Transverse colon (tissue), 3 donors: ENCODE measurements at regions not wholly inside any gene's neighbourhood (a gene's known extent, or its start where the extent isn't known, plus 50 kb on each side); places are given as distances from the start of the nearest gene placed in this dataset.

Source experiments
- EP300 ChIP-seq: sonication (generic); formaldehyde crosslinking; IDR thresholded peaks from one replicate; pipeline ENCODE4 v1.6.1; 2017; ENCODE audit warnings: antibody characterized with exemption, low read depth
- POLR2A ChIP-seq: fragments of 450-650 bp; IDR thresholded peaks from one replicate; pipeline ENCODE4 v1.6.1; 2016; ENCODE audit warnings: antibody characterized with exemption, mild to moderate bottlenecking, moderate library complexity
- TF ChIP-seq, protein P1 (sequence below), 5 experiments: fragments of 200-600 bp in 3 of 5; fragments of 450-650 bp in 2 of 5; sonication (generic) in 3 of 5; IDR thresholded peaks; 1 replicate in 2 of 5; 2 replicates in 3 of 5; pipeline ENCODE4 v1.5.1; 2016 to 2017; ENCODE audit warnings: antibody characterized with exemption in 5 of 5, inconsistent platforms in 3 of 5, mild to moderate bottlenecking in 2 of 5, moderate library complexity in 1 of 5

DNA sequence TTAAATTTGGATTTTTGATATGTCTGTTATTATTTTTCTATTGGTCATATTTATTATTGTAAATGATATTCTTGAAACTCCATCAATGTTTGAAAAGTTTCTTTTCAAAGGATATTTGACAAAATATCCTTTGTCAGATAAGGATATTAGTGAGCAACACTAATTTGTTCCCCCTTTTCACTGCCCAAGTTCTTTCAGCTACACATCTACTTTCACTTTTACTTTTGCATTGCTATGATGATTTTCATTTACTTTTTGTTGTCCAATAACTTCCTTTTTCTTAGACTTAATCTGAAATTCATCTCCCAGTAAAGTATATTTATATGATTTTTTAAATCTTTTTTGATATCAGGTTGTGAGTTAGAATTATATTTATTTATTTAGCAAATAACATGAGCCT is 542.3 kb upstream of the ADGRL3 start:
- no peak for TF ChIP-seq EP300
- TF ChIP-seq, protein P1, sequence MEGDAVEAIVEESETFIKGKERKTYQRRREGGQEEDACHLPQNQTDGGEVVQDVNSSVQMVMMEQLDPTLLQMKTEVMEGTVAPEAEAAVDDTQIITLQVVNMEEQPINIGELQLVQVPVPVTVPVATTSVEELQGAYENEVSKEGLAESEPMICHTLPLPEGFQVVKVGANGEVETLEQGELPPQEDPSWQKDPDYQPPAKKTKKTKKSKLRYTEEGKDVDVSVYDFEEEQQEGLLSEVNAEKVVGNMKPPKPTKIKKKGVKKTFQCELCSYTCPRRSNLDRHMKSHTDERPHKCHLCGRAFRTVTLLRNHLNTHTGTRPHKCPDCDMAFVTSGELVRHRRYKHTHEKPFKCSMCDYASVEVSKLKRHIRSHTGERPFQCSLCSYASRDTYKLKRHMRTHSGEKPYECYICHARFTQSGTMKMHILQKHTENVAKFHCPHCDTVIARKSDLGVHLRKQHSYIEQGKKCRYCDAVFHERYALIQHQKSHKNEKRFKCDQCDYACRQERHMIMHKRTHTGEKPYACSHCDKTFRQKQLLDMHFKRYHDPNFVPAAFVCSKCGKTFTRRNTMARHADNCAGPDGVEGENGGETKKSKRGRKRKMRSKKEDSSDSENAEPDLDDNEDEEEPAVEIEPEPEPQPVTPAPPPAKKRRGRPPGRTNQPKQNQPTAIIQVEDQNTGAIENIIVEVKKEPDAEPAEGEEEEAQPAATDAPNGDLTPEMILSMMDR (IDR thresholded peaks at IDR 0.05), result no peak
- TF ChIP-seq POLR2A, result no peak
